Type B pancreatic cell (in vitro differentiated cells): ENCODE measurements at regions not wholly inside any gene's neighbourhood (a gene's known extent, or its start where the extent isn't known, plus 50 kb on each side); places are given as distances from the start of the nearest gene placed in this dataset.

Experiments
- DNase-seq: peaks from one replicate; pipeline ENCODE4 v3.0.0; 2021; ENCODE audit warnings: mixed read lengths; ENCODE audit not compliant: unreplicated experiment; ENCODE audit errors: extremely low spot score
- H3K27ac Mint-ChIP-seq: 2 replicates; pipeline ENCODE4 v1.8.0; 2021; ENCODE audit warnings: mild to moderate bottlenecking, mixed read lengths
- H3K27me3 Mint-ChIP-seq: 2 replicates; pipeline ENCODE4 v1.8.0; 2021; ENCODE audit warnings: mixed read lengths
- H3K36me3 Mint-ChIP-seq: 2 replicates; pipeline ENCODE4 v1.8.0; 2021; ENCODE audit warnings: mixed read lengths
- H3K4me1 Mint-ChIP-seq: one replicate; pipeline ENCODE4 v1.8.0; 2021; ENCODE audit warnings: mixed read lengths; ENCODE audit not compliant: unreplicated experiment
- H3K4me3 Mint-ChIP-seq: 2 replicates; pipeline ENCODE4 v1.8.0; 2021; ENCODE audit warnings: mild to moderate bottlenecking, mixed read lengths
- H3K9me3 Mint-ChIP-seq: 2 replicates; pipeline ENCODE4 v1.8.0; 2021; ENCODE audit warnings: mixed read lengths
- CTCF ChIP-seq: fragments of 200-600 bp; sonication (generic); conservative IDR thresholded peaks from 2 replicates; pipeline ENCODE4 v1.5.0; 2021; ENCODE audit warnings: antibody characterized with exemption, mild to moderate bottlenecking

GRCh38 chrX:7580127-7580526 is 262.8 kb upstream of the VCX start:
- Mint-ChIP-seq H3K27ac (no peak overlapping the region), H3K4me3 (no peak overlapping the region), H3K9me3 (no peaks in the 10 kb centered on the region), H3K4me1 (no peaks in the 10 kb centered on the region), H3K36me3 (no peaks in the 10 kb centered on the region), H3K27me3 (peaks cover 2% of the 10 kb centered on the region)
- DNase-seq: no peak
- no peak for TF ChIP-seq CTCF

- Mint-ChIP-seq H3K27ac (no peak overlapping the region), H3K27me3 (peaks cover 5% of the 10 kb centered on the region), H3K4me3 (no peak overlapping the region), H3K9me3 (no peaks in the 10 kb centered on the region), H3K4me1 (no peaks in the 10 kb centered on the region), H3K36me3 (no peaks in the 10 kb centered on the region)
- no peak for DNase-seq
- TF ChIP-seq CTCF: no peak
These were observed 268.6 kb upstream of the VCX start for GRCh38 chrX:7574325-7574724.

GRCh38 chrX:7570432-7571029 is 272.4 kb upstream of the VCX start:
- H3K36me3 Mint-ChIP-seq: no peaks in the 10 kb centered on the region
- no peaks in the 10 kb centered on the region for H3K9me3 Mint-ChIP-seq
- no peak for TF ChIP-seq CTCF
- DNase-seq: no peak
- H3K4me3 Mint-ChIP-seq: no peak overlapping the region
- no peak overlapping the region for H3K27ac Mint-ChIP-seq
- no peaks in the 10 kb centered on the region for H3K4me1 Mint-ChIP-seq
- peaks cover 2% of the 10 kb centered on the region for H3K27me3 Mint-ChIP-seq

DNA sequence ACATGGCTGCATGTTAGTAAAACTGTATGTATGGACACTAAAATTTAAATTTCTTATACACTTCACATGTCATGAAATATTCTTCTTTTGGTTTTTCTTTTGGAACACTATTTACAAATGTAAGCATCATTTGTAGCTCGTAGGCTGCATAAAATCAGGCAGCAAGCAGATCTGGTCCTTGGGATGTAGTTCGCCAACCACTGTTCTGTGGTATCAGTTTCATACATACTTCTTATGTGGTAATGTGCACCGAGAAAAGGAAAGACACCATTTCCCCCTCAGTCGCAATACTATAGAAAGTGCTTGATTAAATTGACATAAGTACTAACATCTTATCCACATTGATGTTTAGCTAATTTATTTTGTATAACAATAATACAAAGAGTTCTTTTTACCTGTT is 274.4 kb upstream of the VCX start:
- H3K4me3 Mint-ChIP-seq: no peak overlapping the region
- no peak for TF ChIP-seq CTCF
- H3K4me1 Mint-ChIP-seq: no peaks in the 10 kb centered on the region
- no peaks in the 10 kb centered on the region for H3K27me3 Mint-ChIP-seq
- no peak for DNase-seq
- H3K27ac Mint-ChIP-seq: no peak overlapping the region
- no peaks in the 10 kb centered on the region for H3K9me3 Mint-ChIP-seq
- H3K36me3 Mint-ChIP-seq: no peaks in the 10 kb centered on the region

DNA sequence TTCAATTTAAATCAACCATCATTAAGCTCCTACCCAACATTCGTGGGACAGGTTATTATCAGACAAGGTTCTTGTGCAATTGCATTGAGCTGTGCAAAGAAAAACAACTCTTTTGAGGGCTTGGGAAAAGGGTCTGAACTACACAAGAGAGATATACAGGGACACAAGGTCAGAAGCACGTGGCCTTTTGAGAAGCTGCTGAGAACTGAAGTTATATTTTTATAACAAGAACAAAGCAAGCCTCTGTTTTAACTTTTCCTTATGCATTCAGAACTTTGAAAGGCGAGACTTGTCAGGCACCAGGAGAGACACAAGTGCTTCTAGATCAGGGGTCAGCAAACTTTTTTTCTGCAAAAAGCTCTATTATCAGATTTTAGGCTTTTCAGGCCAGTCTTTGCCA is 274.8 kb upstream of the VCX start:
- no peaks in the 10 kb centered on the region for H3K27me3 Mint-ChIP-seq
- TF ChIP-seq CTCF: no peak
- DNase-seq: no peak
- H3K36me3 Mint-ChIP-seq: no peaks in the 10 kb centered on the region
- no peaks in the 10 kb centered on the region for H3K9me3 Mint-ChIP-seq
- no peak overlapping the region for H3K27ac Mint-ChIP-seq
- H3K4me1 Mint-ChIP-seq: no peaks in the 10 kb centered on the region
- no peak overlapping the region for H3K4me3 Mint-ChIP-seq

GRCh38 chrX:7552760-7553159 is 290.2 kb upstream of the VCX start:
- TF ChIP-seq CTCF: peak; percentile 52
- Mint-ChIP-seq H3K27me3 (peaks cover 3% of the 10 kb centered on the region), H3K9me3 (no peaks in the 10 kb centered on the region), H3K27ac (no peak overlapping the region), H3K4me3 (no peak overlapping the region), H3K4me1 (no peaks in the 10 kb centered on the region), H3K36me3 (no peaks in the 10 kb centered on the region)
- no peak for DNase-seq
